Fibroblast of lung (primary cell): ENCODE measurements at regions not wholly inside any gene's neighbourhood (a gene's known extent, or its start where the extent isn't known, plus 50 kb on each side); places are given as distances from the start of the nearest gene placed in this dataset.

ENCODE experiments used
- DNase-seq, 2 donors: peaks; one replicate each; pipeline versions ENCODE4 v3.0.0 to v3.0.0-alpha.2; 2010; ENCODE audit warnings: low read depth in 2 of 2
- H2AFZ ChIP-seq: 2 replicates; pipeline ENCODE4 v1.5.1; 2012; ENCODE audit warnings: low read length, control low read depth, inconsistent platforms
- H3K27ac ChIP-seq: 2 replicates; pipeline ENCODE4 v1.5.1; 2011; ENCODE audit warnings: low read length, control low read depth; ENCODE audit not compliant: insufficient read depth
- H3K27me3 ChIP-seq: 2 replicates; pipeline ENCODE4 v1.5.1; 2011; ENCODE audit warnings: mild to moderate bottlenecking, low read length; ENCODE audit not compliant: control insufficient read depth, insufficient read depth
- H3K36me3 ChIP-seq: 2 replicates; pipeline ENCODE4 v1.5.1; 2011; ENCODE audit warnings: low read length; ENCODE audit not compliant: control insufficient read depth, insufficient read depth
- H3K4me1 ChIP-seq: 2 replicates; pipeline ENCODE4 v1.5.1; 2011; ENCODE audit warnings: low read length; ENCODE audit not compliant: control insufficient read depth, insufficient read depth; ENCODE audit errors: extremely low read depth
- H3K4me2 ChIP-seq: 2 replicates; pipeline ENCODE4 v1.5.1; 2011; ENCODE audit warnings: low read length, control low read depth; ENCODE audit not compliant: insufficient read depth; ENCODE audit errors: extremely low read depth
- H3K4me3 ChIP-seq, 4 experiments: fragments of 200-600 bp in 1 of 4; sonication (generic) in 1 of 4; replicated peaks in 1 of 4; 2 replicates each; pipeline ENCODE4 v1.5.1; 2011 to 2016; ENCODE audit warnings: low read length in 4 of 4, low read depth in 3 of 4, mild to moderate bottlenecking in 3 of 4, control low read depth in 2 of 4, inconsistent platforms in 1 of 4, mixed read lengths in 1 of 4; ENCODE audit not compliant: insufficient read depth in 1 of 4; ENCODE audit errors: control extremely low read depth in 1 of 4
- H3K79me2 ChIP-seq: 2 replicates; pipeline ENCODE4 v1.5.1; 2012; ENCODE audit warnings: mild to moderate bottlenecking, low read length, inconsistent platforms; ENCODE audit not compliant: control insufficient read depth, insufficient read depth
- H3K9ac ChIP-seq: 2 replicates; pipeline ENCODE4 v1.5.1; 2011; ENCODE audit warnings: mild to moderate bottlenecking, low read length, control low read depth; ENCODE audit not compliant: insufficient read depth
- H3K9me3 ChIP-seq: 2 replicates; pipeline ENCODE4 v1.5.1; 2012; ENCODE audit warnings: low read depth, low read length; ENCODE audit not compliant: control insufficient read depth, insufficient read depth
- H4K20me1 ChIP-seq: 2 replicates; pipeline ENCODE4 v1.5.1; 2011; ENCODE audit warnings: low read length; ENCODE audit not compliant: control insufficient read depth, insufficient read depth; ENCODE audit errors: extremely low read depth
- CTCF ChIP-seq, 2 donors: IDR thresholded peaks in 1 of 2; conservative IDR thresholded peaks in 1 of 2; 1 replicate in 1 of 2; 2 replicates in 1 of 2; pipeline ENCODE4 v1.5.1; 2011 to 2012; ENCODE audit warnings: low read length in 2 of 2, control low read depth in 1 of 2, inconsistent platforms in 1 of 2, low read depth in 1 of 2, mild to moderate bottlenecking in 1 of 2
- EZH2 ChIP-seq: IDR thresholded peaks from 2 replicates; pipeline ENCODE4 v1.5.1; 2012; ENCODE audit warnings: low read length, control low read depth, mild to moderate bottlenecking; ENCODE audit errors: missing control alignments

DNA sequence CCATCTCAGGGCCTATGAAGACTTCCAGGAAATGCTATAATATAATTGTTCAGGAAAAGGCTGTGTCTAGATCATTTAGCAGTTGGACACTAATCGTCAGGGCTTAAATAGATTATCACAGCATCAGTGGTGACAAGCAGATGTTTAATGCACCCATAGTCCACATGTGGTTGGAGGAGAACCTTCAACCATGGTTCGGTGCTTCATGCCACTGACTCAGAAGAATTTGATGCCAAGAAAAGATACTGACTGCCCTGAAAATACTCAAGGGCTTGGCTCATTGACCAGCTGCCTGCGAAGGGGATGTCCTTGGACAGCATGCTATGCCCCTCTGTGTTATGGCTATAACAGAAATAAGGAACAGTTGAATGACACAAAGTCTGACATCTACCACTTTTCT, 175.7 kb downstream of the HHIPL2 start:
- peaks cover 7% of the 10 kb centered on the region for H3K4me1 ChIP-seq
- no peaks in the 10 kb centered on the region for H4K20me1 ChIP-seq
- no peaks in the 10 kb centered on the region for H3K9me3 ChIP-seq
- no peaks in the 10 kb centered on the region for H3K79me2 ChIP-seq
- TF ChIP-seq CTCF (conservative IDR thresholded peaks at IDR 0.05 in 1 of 2, IDR thresholded peaks at IDR 0.05 in 1 of 2; ENCODE audit: low read depth in 1 of 2, low read length in 2 of 2) (no peak), EZH2 (no peak)
- peak overlapping the region; percentile 58 for H3K27ac ChIP-seq
- no peak overlapping the region for H3K4me2 ChIP-seq
- no peak overlapping the region for H3K9ac ChIP-seq
- no peaks in the 10 kb centered on the region for H3K36me3 ChIP-seq
- peak in 1 of 2 donors; percentile 71 for DNase-seq
- no peak overlapping the region for H2AFZ ChIP-seq
- H3K27me3 ChIP-seq = no peaks in the 10 kb centered on the region
- H3K4me3 ChIP-seq = no peak overlapping the region

GRCh38 chr1:222370913-222371675, 176.8 kb downstream of the HHIPL2 start:
- Histone ChIP-seq H3K27ac (peak overlapping the region; percentile 69), H3K79me2 (no peaks in the 10 kb centered on the region), H3K36me3 (no peaks in the 10 kb centered on the region), H3K9me3 (no peaks in the 10 kb centered on the region), H3K4me1 (peaks cover 7% of the 10 kb centered on the region), H2AFZ (no peak overlapping the region), H3K9ac (no peak overlapping the region), H3K4me2 (peak overlapping the region; percentile 39), H4K20me1 (no peaks in the 10 kb centered on the region), H3K4me3 (no peak overlapping the region), H3K27me3 (no peaks in the 10 kb centered on the region)
- DNase-seq = peak; percentile 89 to 98
- no peak for TF ChIP-seq EZH2
- no peak for TF ChIP-seq CTCF (conservative IDR thresholded peaks at IDR 0.05 in 1 of 2, IDR thresholded peaks at IDR 0.05 in 1 of 2; ENCODE audit: low read depth in 1 of 2, low read length in 2 of 2)

DNA sequence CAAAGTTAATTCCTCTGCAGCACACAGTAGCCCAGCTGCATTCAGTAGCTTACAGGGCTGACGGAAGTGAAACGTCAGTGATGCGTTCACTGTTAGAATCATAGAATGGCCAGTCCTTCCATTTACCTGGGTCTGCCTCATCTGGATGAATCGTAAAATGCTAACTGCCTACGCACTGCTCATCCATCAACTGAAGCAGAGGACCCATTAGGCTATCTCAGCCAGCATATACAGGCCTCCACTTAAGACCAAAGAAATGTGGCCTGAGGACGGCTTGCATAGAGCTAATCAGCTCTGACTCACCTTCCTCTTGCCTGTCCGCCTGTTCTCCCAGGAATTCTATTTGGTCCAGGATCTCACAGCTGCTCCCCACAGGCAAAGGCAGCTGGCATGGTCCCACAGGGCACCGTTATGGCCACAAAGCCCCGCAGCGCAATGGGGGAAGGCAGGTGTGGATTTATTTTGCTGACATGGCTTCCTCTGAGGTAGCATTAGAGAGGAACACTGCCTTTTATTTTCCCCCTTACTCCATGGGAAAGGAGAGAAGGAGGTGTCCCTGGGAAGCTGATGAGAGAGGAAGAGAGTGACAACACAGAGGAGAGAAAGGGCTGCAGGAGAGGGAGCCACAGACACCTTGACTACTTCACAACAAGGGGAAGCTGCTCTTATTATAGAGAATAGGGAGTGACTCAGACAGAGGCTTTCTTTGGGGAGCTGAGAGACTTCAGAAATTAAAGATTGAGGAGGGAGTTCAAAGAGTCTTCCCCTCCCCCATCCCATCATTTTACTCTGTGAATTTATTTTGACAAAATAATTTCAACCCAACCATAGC, 177.6 kb downstream of the HHIPL2 start:
- no peaks in the 10 kb centered on the region for H3K79me2 ChIP-seq
- no peaks in the 10 kb centered on the region for H4K20me1 ChIP-seq
- H3K27ac ChIP-seq = peak overlapping the region; percentile 69
- no peaks in the 10 kb centered on the region for H3K9me3 ChIP-seq
- H3K4me1 ChIP-seq = peaks cover 7% of the 10 kb centered on the region
- H3K27me3 ChIP-seq = no peaks in the 10 kb centered on the region
- H2AFZ ChIP-seq = no peak overlapping the region
- no peaks in the 10 kb centered on the region for H3K36me3 ChIP-seq
- H3K4me3 ChIP-seq = no peak overlapping the region
- TF ChIP-seq CTCF (conservative IDR thresholded peaks at IDR 0.05 in 1 of 2, IDR thresholded peaks at IDR 0.05 in 1 of 2; ENCODE audit: low read depth in 1 of 2, low read length in 2 of 2) = no peak
- no peak for TF ChIP-seq EZH2
- no peak overlapping the region for H3K9ac ChIP-seq
- peak; percentile 59 to 98 for DNase-seq
- H3K4me2 ChIP-seq = no peak overlapping the region
